Stimulated activated naive CD4-positive, alpha-beta T cell (primary cell): ENCODE measurements at regions not wholly inside any gene's neighbourhood (a gene's known extent, or its start where the extent isn't known, plus 50 kb on each side); places are given as distances from the start of the nearest gene placed in this dataset.
"Not testable (repeated sequence)": the region's sequence is repeated elsewhere in the genome, so short reads cannot be mapped to it uniquely, and the experiment has no call there.

Experiments used
- DNase-seq, 6 experiments: peaks; one replicate each; lab custom pipeline; 2025; lab: John Stamatoyannopoulos, UW

- no peak for DNase-seq
Measured at GRCh38 chr12:105581420-105581819, 250.9 kb downstream of the C12orf75 start.

GRCh38 chr12:105585107-105585506 is 254.6 kb downstream of the C12orf75 start:
- no peak for DNase-seq

GRCh38 chr12:105587237-105587636 is 256.7 kb downstream of the C12orf75 start:
- no peak for DNase-seq

GRCh38 chr12:105588106-105588505 is 257.6 kb downstream of the C12orf75 start:
- no peak for DNase-seq

- no peak for DNase-seq
Measured at GRCh38 chr12:105590571-105590970, 260.1 kb downstream of the C12orf75 start.

GRCh38 chr12:105595440-105595839 is 264.9 kb downstream of the C12orf75 start:
- no peak for DNase-seq

- DNase-seq = no peak
Measured at GRCh38 chr12:105596731-105597130, 266.2 kb downstream of the C12orf75 start.

- DNase-seq = no peak
Measured at GRCh38 chr12:105598031-105598430, 267.5 kb downstream of the C12orf75 start.

GRCh38 chr12:105600911-105601545 is 270.5 kb downstream of the C12orf75 start:
- DNase-seq = no peak

- not testable (repeated sequence) for DNase-seq
Measured at GRCh38 chr12:105602312-105602711, 271.8 kb downstream of the C12orf75 start.

GRCh38 chr12:105604281-105604680 is 273.8 kb downstream of the C12orf75 start:
- not testable (repeated sequence) for DNase-seq

- DNase-seq = not testable (repeated sequence)
Measured at GRCh38 chr12:105606613-105607012, 276.1 kb downstream of the C12orf75 start.

- DNase-seq = not testable (repeated sequence)
Measured at GRCh38 chr12:105609001-105609400, 278.5 kb downstream of the C12orf75 start.

- DNase-seq = no peak
Measured at GRCh38 chr12:105610459-105610858, 280.0 kb downstream of the C12orf75 start.

GRCh38 chr12:105611340-105611739 is 280.8 kb downstream of the C12orf75 start:
- DNase-seq = no peak

GRCh38 chr12:105613269-105613668 is 282.8 kb downstream of the C12orf75 start:
- DNase-seq = no peak

- no peak for DNase-seq
Measured at GRCh38 chr12:105613887-105614286, 283.4 kb downstream of the C12orf75 start.

GRCh38 chr12:105616971-105617540 is 286.6 kb downstream of the C12orf75 start:
- no peak for DNase-seq

GRCh38 chr12:105622220-105622619 is 291.7 kb downstream of the C12orf75 start:
- no peak for DNase-seq

- DNase-seq = no peak
Measured at GRCh38 chr12:105622846-105623736, 292.6 kb downstream of the C12orf75 start.

GRCh38 chr12:105626653-105627052 is 296.2 kb downstream of the C12orf75 start:
- DNase-seq = no peak

GRCh38 chr12:105637470-105637869 is 307.0 kb downstream of the C12orf75 start:
- no peak for DNase-seq

GRCh38 chr12:105640761-105641160 is 310.3 kb downstream of the C12orf75 start:
- DNase-seq = no peak
